Peyer's patch (tissue), 4 donors: ENCODE measurements at regions not wholly inside any gene's neighbourhood (a gene's known extent, or its start where the extent isn't known, plus 50 kb on each side); places are given as distances from the start of the nearest gene placed in this dataset.

Experiments
- DNase-seq, 3 donors: peaks; one replicate each; pipeline ENCODE4 v3.0.0-alpha.2; 2017 to 2019
- H3K27ac ChIP-seq, 4 donors: fragments of 200-600 bp; sonication (generic); one replicate each; pipeline ENCODE4 v1.5.1; 2016 to 2019
- H3K27me3 ChIP-seq, 2 donors: fragments of 200-600 bp; sonication (generic); one replicate each; pipeline ENCODE4 v1.5.1; 2019
- H3K36me3 ChIP-seq, 3 donors: fragments of 200-600 bp; sonication (generic); one replicate each; pipeline ENCODE4 v1.5.1; 2016 to 2019
- H3K4me1 ChIP-seq, 4 donors: fragments of 200-600 bp; sonication (generic); one replicate each; pipeline ENCODE4 v1.5.1; 2016 to 2019
- H3K4me3 ChIP-seq, 4 donors: fragments of 200-600 bp; sonication (generic); 1 replicate in 3 of 4; 2 replicates in 1 of 4; pipeline ENCODE4 v1.5.1; 2016 to 2019; ENCODE audit warnings: mild to moderate bottlenecking in 1 of 4
- H3K9me3 ChIP-seq, 4 donors: fragments of 200-600 bp; sonication (generic); one replicate each; pipeline ENCODE4 v1.5.1; 2016 to 2019; ENCODE audit warnings: mild to moderate bottlenecking in 1 of 4
- CTCF ChIP-seq, 6 experiments: fragments of 450-650 bp in 4 of 6; fragments of 200-600 bp in 2 of 6; sonication (generic) in 1 of 6; IDR thresholded peaks; one replicate each; pipeline ENCODE4 v1.5.1; 2017 to 2019; ENCODE audit warnings: antibody characterized with exemption in 6 of 6, mild to moderate bottlenecking in 3 of 6, moderate library complexity in 1 of 6
- POLR2A ChIP-seq, 2 donors: fragments of 450-650 bp; IDR thresholded peaks; one replicate each; pipeline ENCODE4 v1.5.1; 2017; ENCODE audit warnings: antibody characterized with exemption in 2 of 2, mild to moderate bottlenecking in 2 of 2, moderate library complexity in 2 of 2

DNA sequence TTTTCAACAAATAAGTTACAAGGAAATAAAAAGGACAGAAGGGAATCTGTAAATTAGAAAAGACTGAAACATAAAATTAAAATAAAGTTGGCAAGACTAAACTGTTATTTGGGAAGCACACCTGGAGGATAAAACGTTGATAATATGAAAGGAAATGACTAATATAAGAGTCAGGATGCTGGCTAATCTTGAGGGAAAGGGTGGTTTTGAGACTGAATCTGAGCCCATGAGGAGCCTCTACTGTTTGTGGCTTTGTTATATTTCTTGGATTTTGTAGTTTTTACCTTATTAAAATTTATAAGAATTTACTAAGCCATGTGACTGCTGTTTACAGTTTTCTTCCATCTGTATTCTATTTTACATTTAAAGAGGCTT lies 718.0 kb upstream of the SPRY2 start:
- H3K4me3 ChIP-seq: no peak overlapping the region

GRCh38 chr13:81058211-81058915 lies 717.4 kb upstream of the SPRY2 start:
- TF ChIP-seq CTCF (IDR thresholded peaks at IDR 0.05) (no peak), POLR2A (IDR thresholded peaks at IDR 0.05) (no peak)
- no peaks in the 10 kb centered on the region for H3K9me3 ChIP-seq

More for the DNA sequence above, 718.0 kb upstream of the SPRY2 start:
- H3K36me3 ChIP-seq: no peaks in the 10 kb centered on the region
- H3K27ac ChIP-seq: no peak overlapping the region
- no peak for DNase-seq
- no peaks in the 10 kb centered on the region for H3K4me1 ChIP-seq
- H3K9me3 ChIP-seq: no peaks in the 10 kb centered on the region
- TF ChIP-seq POLR2A (IDR thresholded peaks at IDR 0.05) (no peak), CTCF (IDR thresholded peaks at IDR 0.05) (no peak)
- no peaks in the 10 kb centered on the region for H3K27me3 ChIP-seq

GRCh38 chr13:81051873-81052272 lies 710.9 kb upstream of the SPRY2 start:
- Histone ChIP-seq H3K27me3 (no peaks in the 10 kb centered on the region), H3K4me3 (no peak overlapping the region), H3K4me1 (no peaks in the 10 kb centered on the region), H3K36me3 (no peaks in the 10 kb centered on the region), H3K27ac (no peak overlapping the region), H3K9me3 (no peaks in the 10 kb centered on the region)
- DNase-seq: no peak
- no peak for TF ChIP-seq POLR2A (IDR thresholded peaks at IDR 0.05)
- no peak for TF ChIP-seq CTCF (IDR thresholded peaks at IDR 0.05)

More at GRCh38 chr13:81058211-81058915, 717.4 kb upstream of the SPRY2 start:
- H3K27me3 ChIP-seq: no peaks in the 10 kb centered on the region
- H3K4me3 ChIP-seq: no peak overlapping the region
- H3K4me1 ChIP-seq: no peaks in the 10 kb centered on the region
- DNase-seq: no peak
- no peaks in the 10 kb centered on the region for H3K36me3 ChIP-seq
- no peak overlapping the region for H3K27ac ChIP-seq

GRCh38 chr13:81048026-81048461 lies 707.1 kb upstream of the SPRY2 start:
- Histone ChIP-seq H3K36me3 (no peaks in the 10 kb centered on the region), H3K9me3 (no peaks in the 10 kb centered on the region), H3K27ac (no peak overlapping the region), H3K27me3 (no peaks in the 10 kb centered on the region), H3K4me1 (no peaks in the 10 kb centered on the region), H3K4me3 (no peak overlapping the region)
- DNase-seq: no peak
- TF ChIP-seq CTCF (IDR thresholded peaks at IDR 0.05) (no peak), POLR2A (IDR thresholded peaks at IDR 0.05) (no peak)

DNA sequence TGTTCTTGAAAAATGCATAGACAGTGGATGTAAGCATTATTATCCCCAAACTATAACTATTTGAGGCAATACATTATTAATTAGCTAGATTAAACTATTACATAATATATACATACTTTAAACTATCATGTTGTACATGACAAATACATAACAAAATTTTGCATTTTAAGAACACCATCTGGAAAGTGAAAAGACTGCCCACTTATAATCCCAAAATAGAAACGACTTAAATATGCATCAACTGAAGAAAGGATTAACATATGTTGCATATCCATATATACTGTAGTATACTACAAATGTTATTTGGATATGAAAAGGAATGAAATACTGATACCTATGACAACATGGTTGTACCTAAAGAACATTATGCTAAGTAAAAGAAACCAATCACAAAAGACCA lies 700.8 kb upstream of the SPRY2 start:
- H3K27ac ChIP-seq: no peak overlapping the region
- no peaks in the 10 kb centered on the region for H3K36me3 ChIP-seq
- no peaks in the 10 kb centered on the region for H3K4me1 ChIP-seq

More for the DNA sequence above, 700.8 kb upstream of the SPRY2 start:
- H3K4me3 ChIP-seq: no peak overlapping the region
- no peaks in the 10 kb centered on the region for H3K27me3 ChIP-seq
- no peak for DNase-seq
- TF ChIP-seq POLR2A (IDR thresholded peaks at IDR 0.05): no peak
- no peak for TF ChIP-seq CTCF (IDR thresholded peaks at IDR 0.05)
- no peaks in the 10 kb centered on the region for H3K9me3 ChIP-seq
